K562 (cell line): ENCODE measurements at regions not wholly inside any gene's neighbourhood (a gene's known extent, or its start where the extent isn't known, plus 50 kb on each side); places are given as distances from the start of the nearest gene placed in this dataset.

Experiments used
- ATAC-seq: fragments of 200-7000 bp; cut with Tn5 transposase; 3 replicates; pipeline ENCODE4 v1.9.1; 2020; ENCODE audit warnings: moderate library complexity
- BruUV-seq: library from RNA; stranded (reverse); fragments of 400-500 nt; replicated peaks from 2 replicates; lab custom pipeline; 2021; lab: Mats Ljungman, UMichigan
- CTCF ChIA-PET: fragments of 300-600 bp; formaldehyde crosslinking; extraction: SDS; loops from one replicate; lab custom pipeline; 2021; ENCODE audit warnings: low intra/inter-chr PET ratio; lab: Yijun Ruan, JAX
- POLR2A ChIA-PET: fragments of 300-600, 350-650 bp; sonication (Branson Sonifier 250); formaldehyde crosslinking; extraction: SDS; loops from one replicate; lab custom pipeline; 2021; ENCODE audit warnings: antibody characterized with exemption, inconsistent platforms; lab: Yijun Ruan, JAX
- DNase-seq, 4 experiments: peaks; one replicate each; pipeline versions ENCODE4 v3.0.0 to v3.0.0-alpha.2; 2011 to 2018; ENCODE audit warnings: low spot score in 3 of 4, mixed read lengths in 3 of 4; ENCODE audit errors: extremely low read depth in 1 of 4
- FAIRE-seq: peaks from 2 replicates; lab custom pipeline; 2011; peaks lifted over from hg19 to GRCh38; lab: Jason Lieb, UNC
- H2AFZ ChIP-seq: 2 replicates; pipeline ENCODE4 v1.6.0; 2011; ENCODE audit warnings: low read depth, low read length, control low read depth, inconsistent platforms
- H3K27ac ChIP-seq: fragments of 200-600 bp; 3 replicates; pipeline ENCODE4 v1.8.0; 2011; ENCODE audit warnings: low read depth, mild to moderate bottlenecking, control low read depth, inconsistent platforms, low read length, moderate library complexity, mixed read lengths; ENCODE audit errors: extremely low read depth
- H3K27me3 ChIP-seq, 2 experiments: fragments of 300-600 bp in 1 of 2; 2 replicates in 1 of 2; 3 replicates in 1 of 2; pipeline versions ENCODE4 v1.6.0 to v1.8.0; 2011; ENCODE audit warnings: inconsistent platforms in 2 of 2, low read length in 2 of 2, mild to moderate bottlenecking in 1 of 2, mixed read lengths in 1 of 2, moderate library complexity in 1 of 2; ENCODE audit not compliant: control insufficient read depth in 2 of 2, insufficient read depth in 2 of 2
- H3K36me3 ChIP-seq: fragments of 300-600 bp; 3 replicates; pipeline ENCODE4 v1.8.0; 2011; ENCODE audit warnings: mild to moderate bottlenecking, low read length, inconsistent platforms; ENCODE audit not compliant: control insufficient read depth, insufficient read depth
- H3K4me1 ChIP-seq, 2 experiments: fragments of 200-600 bp in 1 of 2; replicated peaks in 1 of 2; 2 replicates in 1 of 2; 3 replicates in 1 of 2; pipeline versions ENCODE4 v1.5.1 to v1.8.0; 2011; ENCODE audit warnings: inconsistent platforms in 2 of 2, low read length in 2 of 2, mild to moderate bottlenecking in 1 of 2, mixed read lengths in 1 of 2, moderate library complexity in 1 of 2; ENCODE audit not compliant: control insufficient read depth in 2 of 2, insufficient read depth in 2 of 2
- H3K4me2 ChIP-seq: 2 replicates; pipeline ENCODE4 v1.6.1; 2011; ENCODE audit warnings: low read length, control low read depth, inconsistent platforms, mixed read lengths; ENCODE audit not compliant: insufficient read depth
- H3K4me3 ChIP-seq: fragments of 200-600 bp; sonication (generic), shearing (Covaris generic); 2 replicates; pipeline ENCODE4 v1.5.1; 2016; ENCODE audit warnings: control low read depth, inconsistent platforms
- H3K79me2 ChIP-seq: fragments of 200-600 bp; 3 replicates; pipeline ENCODE4 v1.8.0; 2011; ENCODE audit warnings: low read length, inconsistent platforms; ENCODE audit not compliant: control insufficient read depth, insufficient read depth
- H3K9ac ChIP-seq, 2 experiments: 2 replicates each; pipeline versions ENCODE4 v1.6.0 to v1.6.1; 2011; ENCODE audit warnings: low read depth in 2 of 2, low read length in 2 of 2, control low read depth in 1 of 2, inconsistent platforms in 1 of 2, mild to moderate bottlenecking in 1 of 2, mixed read lengths in 1 of 2; ENCODE audit not compliant: insufficient read depth in 1 of 2
- H3K9me1 ChIP-seq: one replicate; pipeline ENCODE4 v1.6.0; 2011; ENCODE audit warnings: inconsistent platforms, mild to moderate bottlenecking, low read length, moderate library complexity; ENCODE audit not compliant: control insufficient read depth, insufficient read depth
- H3K9me3 ChIP-seq: replicated peaks from 2 replicates; pipeline ENCODE4 v1.5.1; 2011; ENCODE audit warnings: low read depth, low read length, inconsistent platforms; ENCODE audit not compliant: control insufficient read depth, insufficient read depth
- H4K20me1 ChIP-seq: replicated peaks from 2 replicates; pipeline ENCODE4 v1.6.1; 2011; ENCODE audit warnings: low read length, inconsistent platforms, mixed read lengths; ENCODE audit not compliant: control insufficient read depth, insufficient read depth
- CTBP1 ChIP-seq: fragments of 450-650 bp; IDR thresholded peaks from 2 replicates; pipeline ENCODE4 v1.6.1; 2016; ENCODE audit warnings: borderline replicate concordance
- FIP1L1 ChIP-seq: fragments of 200-400 bp; formaldehyde crosslinking; IDR thresholded peaks from 2 replicates; pipeline ENCODE4 v1.6.1; 2018; ENCODE audit warnings: mild to moderate bottlenecking, low read depth, low read length; ENCODE audit not compliant: poor library complexity, severe bottlenecking
- MXI1 ChIP-seq: IDR thresholded peaks from 2 replicates; pipeline ENCODE4 v1.6.1; 2011; ENCODE audit warnings: low read depth, mild to moderate bottlenecking, improper control_type of control experiment, low read length
- NR2C1 ChIP-seq, 2 experiments: fragments of 450-650 bp; IDR thresholded peaks; 2 replicates each; pipeline ENCODE4 v1.6.1; 2017; ENCODE audit warnings: mild to moderate bottlenecking in 2 of 2, antibody characterized with exemption in 1 of 2, inconsistent platforms in 1 of 2, missing compliant biosample characterization in 1 of 2, missing genetic modification characterization in 1 of 2
- OTX1 ChIP-seq: fragments of 450-650 bp; formaldehyde crosslinking; IDR thresholded peaks from 2 replicates; pipeline ENCODE4 v1.4.0; 2022; ENCODE audit warnings: mild to moderate bottlenecking
- POLR2B ChIP-seq: fragments of 450-650 bp; IDR thresholded peaks from 2 replicates; pipeline ENCODE4 v1.6.1; 2018; ENCODE audit warnings: low read depth; ENCODE audit not compliant: partially characterized antibody
- ZFP30 ChIP-seq: fragments of 250-450 bp; sonication (Bioruptor Pico); IDR thresholded peaks from 2 replicates; pipeline ENCODE4 v1.8.0; 2022; ENCODE audit warnings: moderate library complexity, mild to moderate bottlenecking, inconsistent platforms, borderline replicate concordance
- ZSCAN32 ChIP-seq: fragments of 450-650 bp; formaldehyde crosslinking; IDR thresholded peaks from 2 replicates; pipeline ENCODE4 v1.4.0; 2020; ENCODE audit warnings: mild to moderate bottlenecking, moderate library complexity
- WGBS: fragments of 100-300 bp; shearing (Covaris generic); methylation state at CpG from one replicate; pipeline ENCODE4 v1.1.6; 2016; ENCODE audit warnings: low coverage, mixed read lengths; ENCODE audit not compliant: insufficient coverage; ENCODE audit errors: missing lambda C conversion rate; 5-methylcytosine and 5-hydroxymethylcytosine counted together
- in situ Hi-C: fragments of 300-500 bp; cut with MboI; formaldehyde crosslinking; loops from 4 replicates; pipeline ENCODE4 v1.15.0; 2018; ENCODE audit warnings: inconsistent platforms, mixed read lengths
- intact Hi-C: fragments of 100-400 bp; cut with micrococcal nuclease; formaldehyde crosslinking; loops from 2 replicates; pipeline ENCODE4 v1.14.2; 2022
- TF ChIP-seq, protein P1 (sequence below): fragments of 250-450 bp; sonication (Bioruptor Pico); IDR thresholded peaks from 2 replicates; pipeline ENCODE4 v1.8.0; 2022; ENCODE audit warnings: moderate library complexity, mild to moderate bottlenecking, inconsistent platforms
- TF ChIP-seq, protein P2 (sequence below): sonication (generic); formaldehyde crosslinking; IDR thresholded peaks from 2 replicates; pipeline ENCODE4 v1.8.0; 2023; ENCODE audit warnings: missing genetic modification reagents, mild to moderate bottlenecking, borderline replicate concordance

- Histone ChIP-seq H3K27ac (no peak overlapping the region), H3K79me2 (no peaks in the 10 kb centered on the region), H3K9me3 (no peaks in the 10 kb centered on the region), H3K4me3 (no peak overlapping the region), H3K9ac (no peak overlapping the region), H3K36me3 (no peaks in the 10 kb centered on the region), H3K27me3 (no peaks in the 10 kb centered on the region), H3K9me1 (no peaks in the 10 kb centered on the region), H4K20me1 (no peaks in the 10 kb centered on the region), H3K4me1 (no peaks in the 10 kb centered on the region), H3K4me2 (no peak overlapping the region), H2AFZ (no peak overlapping the region)
- WGBS, result 3% methylated on average over 3 of the region's 3 CpGs
- intact Hi-C loops, result no loop called here
- ATAC-seq, result no peak
- no peak for FAIRE-seq
- ChIA-PET POLR2A (no interaction called here), CTCF (no interaction called here)
- no peak for DNase-seq
- in situ Hi-C loops, result no loop called here
- BruUV-seq, result no TSS peak
- TF ChIP-seq FIP1L1 (no peak), POLR2B (no peak), ZSCAN32 (CRISPR knock-in tag) (no peak), CTBP1 (no peak), MXI1 (no peak), ZFP30 (CRISPR knock-in tag) (no peak), NR2C1 (IDR thresholded peaks at IDR 0.05) (no peak), NR2C1 (tag; IDR thresholded peaks at IDR 0.05) (no peak), OTX1 (CRISPR knock-in tag) (no peak)
- TF ChIP-seq, protein P1, sequence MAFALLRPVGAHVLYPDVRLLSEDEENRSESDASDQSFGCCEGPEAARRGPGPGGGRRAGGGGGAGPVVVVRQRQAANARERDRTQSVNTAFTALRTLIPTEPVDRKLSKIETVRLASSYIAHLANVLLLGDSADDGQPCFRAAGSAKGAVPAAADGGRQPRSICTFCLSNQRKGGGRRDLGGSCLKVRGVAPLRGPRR (CRISPR knock-in tag), result no peak
- TF ChIP-seq, protein P2, sequence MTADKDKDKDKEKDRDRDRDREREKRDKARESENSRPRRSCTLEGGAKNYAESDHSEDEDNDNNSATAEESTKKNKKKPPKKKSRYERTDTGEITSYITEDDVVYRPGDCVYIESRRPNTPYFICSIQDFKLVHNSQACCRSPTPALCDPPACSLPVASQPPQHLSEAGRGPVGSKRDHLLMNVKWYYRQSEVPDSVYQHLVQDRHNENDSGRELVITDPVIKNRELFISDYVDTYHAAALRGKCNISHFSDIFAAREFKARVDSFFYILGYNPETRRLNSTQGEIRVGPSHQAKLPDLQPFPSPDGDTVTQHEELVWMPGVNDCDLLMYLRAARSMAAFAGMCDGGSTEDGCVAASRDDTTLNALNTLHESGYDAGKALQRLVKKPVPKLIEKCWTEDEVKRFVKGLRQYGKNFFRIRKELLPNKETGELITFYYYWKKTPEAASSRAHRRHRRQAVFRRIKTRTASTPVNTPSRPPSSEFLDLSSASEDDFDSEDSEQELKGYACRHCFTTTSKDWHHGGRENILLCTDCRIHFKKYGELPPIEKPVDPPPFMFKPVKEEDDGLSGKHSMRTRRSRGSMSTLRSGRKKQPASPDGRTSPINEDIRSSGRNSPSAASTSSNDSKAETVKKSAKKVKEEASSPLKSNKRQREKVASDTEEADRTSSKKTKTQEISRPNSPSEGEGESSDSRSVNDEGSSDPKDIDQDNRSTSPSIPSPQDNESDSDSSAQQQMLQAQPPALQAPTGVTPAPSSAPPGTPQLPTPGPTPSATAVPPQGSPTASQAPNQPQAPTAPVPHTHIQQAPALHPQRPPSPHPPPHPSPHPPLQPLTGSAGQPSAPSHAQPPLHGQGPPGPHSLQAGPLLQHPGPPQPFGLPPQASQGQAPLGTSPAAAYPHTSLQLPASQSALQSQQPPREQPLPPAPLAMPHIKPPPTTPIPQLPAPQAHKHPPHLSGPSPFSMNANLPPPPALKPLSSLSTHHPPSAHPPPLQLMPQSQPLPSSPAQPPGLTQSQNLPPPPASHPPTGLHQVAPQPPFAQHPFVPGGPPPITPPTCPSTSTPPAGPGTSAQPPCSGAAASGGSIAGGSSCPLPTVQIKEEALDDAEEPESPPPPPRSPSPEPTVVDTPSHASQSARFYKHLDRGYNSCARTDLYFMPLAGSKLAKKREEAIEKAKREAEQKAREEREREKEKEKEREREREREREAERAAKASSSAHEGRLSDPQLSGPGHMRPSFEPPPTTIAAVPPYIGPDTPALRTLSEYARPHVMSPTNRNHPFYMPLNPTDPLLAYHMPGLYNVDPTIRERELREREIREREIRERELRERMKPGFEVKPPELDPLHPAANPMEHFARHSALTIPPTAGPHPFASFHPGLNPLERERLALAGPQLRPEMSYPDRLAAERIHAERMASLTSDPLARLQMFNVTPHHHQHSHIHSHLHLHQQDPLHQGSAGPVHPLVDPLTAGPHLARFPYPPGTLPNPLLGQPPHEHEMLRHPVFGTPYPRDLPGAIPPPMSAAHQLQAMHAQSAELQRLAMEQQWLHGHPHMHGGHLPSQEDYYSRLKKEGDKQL (CRISPR knock-in tag), result no peak
Measured at GRCh38 chr12:59075141-59075540, 154.8 kb upstream of the LRIG3 start.
